HepG2 (cell line): ENCODE measurements at regions not wholly inside any gene's neighbourhood (a gene's known extent, or its start where the extent isn't known, plus 50 kb on each side); places are given as distances from the start of the nearest gene placed in this dataset.
"Not testable (repeated sequence)": the region's sequence is repeated elsewhere in the genome, so short reads cannot be mapped to it uniquely, and the experiment has no call there.

Source experiments
- AHR ChIP-seq: IDR thresholded peaks from 2 replicates; pipeline ENCODE4 v1.6.1; 2018; ENCODE audit warnings: missing genetic modification reagents, missing compliant biosample characterization
- CHD4 ChIP-seq: fragments of 200-600 bp; sonication (generic); IDR thresholded peaks from 2 replicates; pipeline ENCODE4 v1.7.0; 2017; ENCODE audit warnings: mild to moderate bottlenecking, low read length, borderline replicate concordance
- GLI4 ChIP-seq: sonication (generic); formaldehyde crosslinking; IDR thresholded peaks from 2 replicates; pipeline ENCODE4 v1.5.1; 2020; ENCODE audit warnings: missing genetic modification reagents, mild to moderate bottlenecking, moderate library complexity, borderline replicate concordance
- HNRNPUL1 ChIP-seq: fragments of 200-400 bp; formaldehyde crosslinking; IDR thresholded peaks from 2 replicates; pipeline ENCODE4 v1.6.1; 2017; ENCODE audit warnings: low read depth, mild to moderate bottlenecking, low read length, moderate library complexity
- POLR2A ChIP-seq, 2 experiments: IDR thresholded peaks; 2 replicates each; pipeline ENCODE4 v1.6.1; 2011; ENCODE audit warnings: low read depth in 2 of 2, low read length in 2 of 2, mild to moderate bottlenecking in 1 of 2, moderate library complexity in 1 of 2; ENCODE audit not compliant: insufficient read depth in 1 of 2
- REPIN1 ChIP-seq: sonication (generic); formaldehyde crosslinking; IDR thresholded peaks from 2 replicates; pipeline ENCODE4 v1.8.0; 2022; ENCODE audit warnings: missing genetic modification reagents, low read depth, mild to moderate bottlenecking, borderline replicate concordance
- SAFB2 ChIP-seq: sonication (generic); formaldehyde crosslinking; IDR thresholded peaks from 2 replicates; pipeline ENCODE4 v1.5.1; 2020; ENCODE audit warnings: missing genetic modification reagents, low read depth, mild to moderate bottlenecking, borderline replicate concordance
- TAF1 ChIP-seq: sonication (generic); formaldehyde crosslinking; IDR thresholded peaks from 2 replicates; pipeline ENCODE4 v1.4.0; 2020; ENCODE audit warnings: missing genetic modification reagents
- ZBTB3 ChIP-seq: sonication (generic); formaldehyde crosslinking; IDR thresholded peaks from 2 replicates; pipeline ENCODE4 v1.4.0; 2020; ENCODE audit warnings: low read depth, mild to moderate bottlenecking, moderate library complexity, missing genetic modification reagents, borderline replicate concordance
- ZBTB33 ChIP-seq: sonication (generic); formaldehyde crosslinking; IDR thresholded peaks from 2 replicates; pipeline ENCODE4 v1.4.0; 2020; ENCODE audit warnings: missing genetic modification reagents
- ZFP36 ChIP-seq: fragments of 150-350 bp; IDR thresholded peaks from 2 replicates; pipeline ENCODE4 v1.6.1; 2018; ENCODE audit warnings: borderline replicate concordance, low read length, low read depth; ENCODE audit not compliant: partially characterized antibody
- ZKSCAN1 ChIP-seq: fragments of 150-350 bp; IDR thresholded peaks from 2 replicates; pipeline ENCODE4 v1.6.1; 2014; ENCODE audit warnings: low read length
- ZSCAN31 ChIP-seq: sonication (generic); formaldehyde crosslinking; IDR thresholded peaks from 2 replicates; pipeline ENCODE4 v1.5.0; 2020; ENCODE audit warnings: low read depth, mild to moderate bottlenecking, missing genetic modification reagents
- TF ChIP-seq, protein P1 (sequence below): sonication (generic); formaldehyde crosslinking; IDR thresholded peaks from 2 replicates; pipeline ENCODE4 v1.4.0; 2020; ENCODE audit warnings: mild to moderate bottlenecking, missing genetic modification reagents, borderline replicate concordance

DNA sequence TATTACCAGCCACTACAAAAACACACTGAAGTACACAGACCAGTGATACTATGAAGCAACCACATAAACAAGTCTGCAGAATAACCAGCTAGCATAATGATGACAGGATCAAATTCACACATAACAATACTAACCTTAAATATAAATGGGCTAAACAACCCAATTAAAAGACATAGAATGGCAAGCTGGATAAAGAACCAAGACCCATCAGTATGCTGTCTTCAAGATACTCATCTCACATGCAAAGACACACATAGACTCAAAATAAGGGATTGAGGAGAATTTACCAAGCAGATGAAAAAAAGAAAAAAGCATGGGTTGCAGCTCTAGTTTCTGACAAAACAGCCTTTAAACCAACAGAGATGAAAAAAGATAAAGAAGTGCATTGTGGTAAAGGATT lies 184.4 kb upstream of the ADAMTS3 start:
- TF ChIP-seq, protein P1, sequence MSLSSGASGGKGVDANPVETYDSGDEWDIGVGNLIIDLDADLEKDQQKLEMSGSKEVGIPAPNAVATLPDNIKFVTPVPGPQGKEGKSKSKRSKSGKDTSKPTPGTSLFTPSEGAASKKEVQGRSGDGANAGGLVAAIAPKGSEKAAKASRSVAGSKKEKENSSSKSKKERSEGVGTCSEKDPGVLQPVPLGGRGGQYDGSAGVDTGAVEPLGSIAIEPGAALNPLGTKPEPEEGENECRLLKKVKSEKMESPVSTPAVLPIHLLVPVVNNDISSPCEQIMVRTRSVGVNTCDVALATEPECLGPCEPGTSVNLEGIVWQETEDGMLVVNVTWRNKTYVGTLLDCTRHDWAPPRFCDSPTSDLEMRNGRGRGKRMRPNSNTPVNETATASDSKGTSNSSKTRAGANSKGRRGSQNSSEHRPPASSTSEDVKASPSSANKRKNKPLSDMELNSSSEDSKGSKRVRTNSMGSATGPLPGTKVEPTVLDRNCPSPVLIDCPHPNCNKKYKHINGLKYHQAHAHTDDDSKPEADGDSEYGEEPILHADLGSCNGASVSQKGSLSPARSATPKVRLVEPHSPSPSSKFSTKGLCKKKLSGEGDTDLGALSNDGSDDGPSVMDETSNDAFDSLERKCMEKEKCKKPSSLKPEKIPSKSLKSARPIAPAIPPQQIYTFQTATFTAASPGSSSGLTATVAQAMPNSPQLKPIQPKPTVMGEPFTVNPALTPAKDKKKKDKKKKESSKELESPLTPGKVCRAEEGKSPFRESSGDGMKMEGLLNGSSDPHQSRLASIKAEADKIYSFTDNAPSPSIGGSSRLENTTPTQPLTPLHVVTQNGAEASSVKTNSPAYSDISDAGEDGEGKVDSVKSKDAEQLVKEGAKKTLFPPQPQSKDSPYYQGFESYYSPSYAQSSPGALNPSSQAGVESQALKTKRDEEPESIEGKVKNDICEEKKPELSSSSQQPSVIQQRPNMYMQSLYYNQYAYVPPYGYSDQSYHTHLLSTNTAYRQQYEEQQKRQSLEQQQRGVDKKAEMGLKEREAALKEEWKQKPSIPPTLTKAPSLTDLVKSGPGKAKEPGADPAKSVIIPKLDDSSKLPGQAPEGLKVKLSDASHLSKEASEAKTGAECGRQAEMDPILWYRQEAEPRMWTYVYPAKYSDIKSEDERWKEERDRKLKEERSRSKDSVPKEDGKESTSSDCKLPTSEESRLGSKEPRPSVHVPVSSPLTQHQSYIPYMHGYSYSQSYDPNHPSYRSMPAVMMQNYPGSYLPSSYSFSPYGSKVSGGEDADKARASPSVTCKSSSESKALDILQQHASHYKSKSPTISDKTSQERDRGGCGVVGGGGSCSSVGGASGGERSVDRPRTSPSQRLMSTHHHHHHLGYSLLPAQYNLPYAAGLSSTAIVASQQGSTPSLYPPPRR (CRISPR knock-in tag): not testable (repeated sequence)
- TF ChIP-seq ZBTB3; ZFP36; AHR (CRISPR knock-in tag); POLR2A (IDR thresholded peaks at IDR 0.05; ENCODE audit: insufficient read depth in 1 of 2, low read depth in 2 of 2, low read length in 2 of 2); TAF1; HNRNPUL1; SAFB2 (CRISPR knock-in tag); GLI4; ZSCAN31 (CRISPR knock-in tag); REPIN1 (CRISPR knock-in tag); CHD4; ZBTB33; ZKSCAN1: not testable (repeated sequence)
